ENCODE measurements at regions not wholly inside any gene's neighbourhood (a gene's known extent, or its start where the extent isn't known, plus 50 kb on each side); places are given as distances from the start of the nearest gene placed in this dataset.

- Mint-ChIP-seq H3K9me3 (ENCODE audit: low read depth) (peaks cover 3% of the 10 kb centered on the region), H3K4me3 (no peak overlapping the region), H3K27ac (no peak overlapping the region), H3K4me1 (no peaks in the 10 kb centered on the region), H3K27me3 (peaks cover 47% of the 10 kb centered on the region), H3K36me3 (ENCODE audit: low read depth) (no peaks in the 10 kb centered on the region)
- POLR2A ChIA-PET, result no interaction called here
- intact Hi-C loops (cut with DNase I, micrococcal nuclease), result no loop called here
- CTCF ChIA-PET, result interaction anchor here (1.2 kb wide), 2 partner anchors 8 to 12 kb away, joined by 3 to 5 read pairs; no protein-coding TSS in a partner anchor
- ATAC-seq, result no peak
- DNase-seq, result no peak
These were observed 194.7 kb upstream of the E2F8 start for GRCh38 chr11:19435306-19435989.

GRCh38 chr11:19433791-19434190 is 193.0 kb upstream of the E2F8 start:
- POLR2A ChIA-PET, result no interaction called here

GRCh38 chr11:19433367-19433766 is 192.6 kb upstream of the E2F8 start:
- no peak overlapping the region for H3K4me3 Mint-ChIP-seq
- H3K4me1 Mint-ChIP-seq, result peaks cover 2% of the 10 kb centered on the region
- ChIA-PET POLR2A (no interaction called here), CTCF (interaction anchor here (1.1 kb wide), 1 partner anchor 10 kb away, joined by 5 read pairs; no protein-coding TSS in a partner anchor)
- ATAC-seq (no peak), DNase-seq (no peak)
- no peaks in the 10 kb centered on the region for H3K36me3 Mint-ChIP-seq (ENCODE audit: low read depth)
- peaks cover 3% of the 10 kb centered on the region for H3K9me3 Mint-ChIP-seq (ENCODE audit: low read depth)
- H3K27ac Mint-ChIP-seq, result no peak overlapping the region
- H3K27me3 Mint-ChIP-seq, result peaks cover 47% of the 10 kb centered on the region
- intact Hi-C loops (cut with DNase I, micrococcal nuclease), result no loop called here

More at GRCh38 chr11:19433791-19434190, 193.0 kb upstream of the E2F8 start:
- Mint-ChIP-seq H3K4me1 (no peaks in the 10 kb centered on the region), H3K36me3 (ENCODE audit: low read depth) (no peaks in the 10 kb centered on the region), H3K4me3 (no peak overlapping the region), H3K27ac (no peak overlapping the region), H3K9me3 (ENCODE audit: low read depth) (peaks cover 3% of the 10 kb centered on the region), H3K27me3 (peaks cover 46% of the 10 kb centered on the region)
- ATAC-seq (no peak), DNase-seq (no peak)
- CTCF ChIA-PET, result interaction anchor here (1.2 kb wide), 1 partner anchor 10 kb away, joined by 5 read pairs; no protein-coding TSS in a partner anchor
- intact Hi-C loops (cut with DNase I, micrococcal nuclease), result no loop called here

GRCh38 chr11:19432370-19433061 is 191.8 kb upstream of the E2F8 start:
- H3K9me3 Mint-ChIP-seq (ENCODE audit: low read depth), result peaks cover 3% of the 10 kb centered on the region
- ChIA-PET POLR2A (no interaction called here), CTCF (interaction anchor here (0.8 to 1.1 kb wide), 2 partner anchors 10 to 25 kb away, joined by 3 to 5 read pairs; no protein-coding TSS in a partner anchor)
- ATAC-seq, result no peak
- H3K4me1 Mint-ChIP-seq, result peaks cover 3% of the 10 kb centered on the region
- H3K27me3 Mint-ChIP-seq, result peaks cover 45% of the 10 kb centered on the region
- H3K36me3 Mint-ChIP-seq (ENCODE audit: low read depth), result no peaks in the 10 kb centered on the region
- no peak for DNase-seq
- intact Hi-C loops (cut with DNase I, micrococcal nuclease), result no loop called here
- no peak overlapping the region for H3K27ac Mint-ChIP-seq
- no peak overlapping the region for H3K4me3 Mint-ChIP-seq

- DNase-seq, result no peak
- Mint-ChIP-seq H3K27me3 (peaks cover 47% of the 10 kb centered on the region), H3K27ac (no peak overlapping the region), H3K4me3 (no peak overlapping the region), H3K36me3 (ENCODE audit: low read depth) (no peaks in the 10 kb centered on the region), H3K9me3 (ENCODE audit: low read depth) (no peaks in the 10 kb centered on the region), H3K4me1 (peaks cover 3% of the 10 kb centered on the region)
- CTCF ChIA-PET, result interaction anchor here (1.3 kb wide), 1 partner anchor 144 kb away, joined by 4 read pairs; no protein-coding TSS in a partner anchor
- intact Hi-C loops (cut with DNase I, micrococcal nuclease), result no loop called here
- no peak for ATAC-seq
- POLR2A ChIA-PET, result no interaction called here
These were observed 190.1 kb upstream of the E2F8 start for GRCh38 chr11:19430754-19431398.

GRCh38 chr11:19430346-19430745 is 189.6 kb upstream of the E2F8 start:
- Mint-ChIP-seq H3K36me3 (ENCODE audit: low read depth) (no peaks in the 10 kb centered on the region), H3K27ac (no peak overlapping the region), H3K4me3 (no peak overlapping the region), H3K4me1 (peaks cover 3% of the 10 kb centered on the region), H3K27me3 (peaks cover 50% of the 10 kb centered on the region), H3K9me3 (ENCODE audit: low read depth) (no peaks in the 10 kb centered on the region)
- ATAC-seq (no peak), DNase-seq (no peak)
- CTCF ChIA-PET, result interaction anchor here (0.6 to 1.3 kb wide), 2 partner anchors 144 to 709 kb away, joined by 4 to 11 read pairs; no protein-coding TSS in a partner anchor
- POLR2A ChIA-PET, result no interaction called here
- intact Hi-C loops (cut with DNase I, micrococcal nuclease), result no loop called here

- H3K27me3 Mint-ChIP-seq, result peaks cover 47% of the 10 kb centered on the region
- DNase-seq, result no peak
- ChIA-PET POLR2A (no interaction called here), CTCF (no interaction called here)
- no peaks in the 10 kb centered on the region for H3K36me3 Mint-ChIP-seq (ENCODE audit: low read depth)
- H3K4me1 Mint-ChIP-seq, result peaks cover 3% of the 10 kb centered on the region
- H3K4me3 Mint-ChIP-seq, result no peak overlapping the region
- no peak overlapping the region for H3K27ac Mint-ChIP-seq
- intact Hi-C loops (cut with DNase I, micrococcal nuclease), result no loop called here
- ATAC-seq, result no peak
- no peaks in the 10 kb centered on the region for H3K9me3 Mint-ChIP-seq (ENCODE audit: low read depth)
These were observed 188.5 kb upstream of the E2F8 start for GRCh38 chr11:19429108-19429760.

- Mint-ChIP-seq H3K4me3 (no peak overlapping the region), H3K4me1 (peaks cover 3% of the 10 kb centered on the region), H3K9me3 (ENCODE audit: low read depth) (no peaks in the 10 kb centered on the region), H3K27me3 (peaks cover 42% of the 10 kb centered on the region), H3K36me3 (ENCODE audit: low read depth) (no peaks in the 10 kb centered on the region), H3K27ac (no peak overlapping the region)
- ChIA-PET CTCF (interaction anchor here (0.9 kb wide), 1 partner anchor 14 kb away, joined by 3 read pairs; no protein-coding TSS in a partner anchor), POLR2A (no interaction called here)
- DNase-seq (no peak), ATAC-seq (peak; percentile 84)
- intact Hi-C loops (cut with DNase I, micrococcal nuclease), result no loop called here
These were observed 187.7 kb upstream of the E2F8 start for GRCh38 chr11:19428206-19429002.

- Mint-ChIP-seq H3K9me3 (ENCODE audit: low read depth) (no peaks in the 10 kb centered on the region), H3K27me3 (peaks cover 33% of the 10 kb centered on the region), H3K36me3 (ENCODE audit: low read depth) (no peaks in the 10 kb centered on the region), H3K4me3 (no peak overlapping the region), H3K27ac (no peak overlapping the region), H3K4me1 (peaks cover 3% of the 10 kb centered on the region)
- ATAC-seq, result no peak
- no peak for DNase-seq
- ChIA-PET POLR2A (no interaction called here), CTCF (interaction anchor here (0.9 kb wide), 1 partner anchor 9 kb away, joined by 3 read pairs; no protein-coding TSS in a partner anchor)
- intact Hi-C loops (cut with DNase I, micrococcal nuclease), result no loop called here
These were observed 186.1 kb upstream of the E2F8 start for GRCh38 chr11:19426756-19427403.

- H3K36me3 Mint-ChIP-seq (ENCODE audit: low read depth), result no peaks in the 10 kb centered on the region
- H3K4me1 Mint-ChIP-seq, result peaks cover 3% of the 10 kb centered on the region
- peaks cover 30% of the 10 kb centered on the region for H3K27me3 Mint-ChIP-seq
- ChIA-PET CTCF (no interaction called here), POLR2A (no interaction called here)
- no peak overlapping the region for H3K27ac Mint-ChIP-seq
- no peaks in the 10 kb centered on the region for H3K9me3 Mint-ChIP-seq (ENCODE audit: low read depth)
- H3K4me3 Mint-ChIP-seq, result no peak overlapping the region
- intact Hi-C loops (cut with DNase I, micrococcal nuclease), result no loop called here
- DNase-seq, result no peak
- no peak for ATAC-seq
These were observed 185.4 kb upstream of the E2F8 start for GRCh38 chr11:19426011-19426755.

Measured in activated CD4-positive, alpha-beta T cell treated with anti-CD3 and anti-CD28 coated beads for 36 hours (primary cell).